ENCODE measurements at regions not wholly inside any gene's neighbourhood (a gene's known extent, or its start where the extent isn't known, plus 50 kb on each side); places are given as distances from the start of the nearest gene placed in this dataset.

DNA sequence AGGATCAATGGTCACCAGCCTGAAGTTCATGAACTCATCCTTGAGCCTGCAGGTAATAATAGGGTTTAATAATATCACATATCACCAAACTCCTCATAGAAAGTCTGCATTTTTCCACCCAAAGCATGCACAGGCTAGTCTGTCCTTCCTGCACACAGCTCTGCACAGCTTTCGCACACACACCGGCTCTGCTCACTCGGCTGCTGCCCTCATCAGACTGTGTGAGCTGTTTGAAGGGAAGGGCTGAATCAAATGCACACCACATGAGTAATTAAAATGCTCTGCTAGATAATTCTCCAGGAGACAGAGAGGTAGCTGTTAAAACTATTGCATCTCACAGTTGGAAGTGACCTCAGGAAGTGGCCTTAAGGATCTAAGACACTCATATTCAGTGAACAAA lies 108.4 kb upstream of the YPEL5 start:
- H4K20me1 ChIP-seq (ENCODE audit: low read depth) = no peaks in the 10 kb centered on the region
- no peak overlapping the region for H3K27ac ChIP-seq
- H3K9me3 ChIP-seq (ENCODE audit: low read depth) = no peaks in the 10 kb centered on the region
- TF ChIP-seq, protein P1, sequence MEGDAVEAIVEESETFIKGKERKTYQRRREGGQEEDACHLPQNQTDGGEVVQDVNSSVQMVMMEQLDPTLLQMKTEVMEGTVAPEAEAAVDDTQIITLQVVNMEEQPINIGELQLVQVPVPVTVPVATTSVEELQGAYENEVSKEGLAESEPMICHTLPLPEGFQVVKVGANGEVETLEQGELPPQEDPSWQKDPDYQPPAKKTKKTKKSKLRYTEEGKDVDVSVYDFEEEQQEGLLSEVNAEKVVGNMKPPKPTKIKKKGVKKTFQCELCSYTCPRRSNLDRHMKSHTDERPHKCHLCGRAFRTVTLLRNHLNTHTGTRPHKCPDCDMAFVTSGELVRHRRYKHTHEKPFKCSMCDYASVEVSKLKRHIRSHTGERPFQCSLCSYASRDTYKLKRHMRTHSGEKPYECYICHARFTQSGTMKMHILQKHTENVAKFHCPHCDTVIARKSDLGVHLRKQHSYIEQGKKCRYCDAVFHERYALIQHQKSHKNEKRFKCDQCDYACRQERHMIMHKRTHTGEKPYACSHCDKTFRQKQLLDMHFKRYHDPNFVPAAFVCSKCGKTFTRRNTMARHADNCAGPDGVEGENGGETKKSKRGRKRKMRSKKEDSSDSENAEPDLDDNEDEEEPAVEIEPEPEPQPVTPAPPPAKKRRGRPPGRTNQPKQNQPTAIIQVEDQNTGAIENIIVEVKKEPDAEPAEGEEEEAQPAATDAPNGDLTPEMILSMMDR (IDR thresholded peaks at IDR 0.05) = no peak
- TF ChIP-seq EZH2phosphoT487 (IDR thresholded peaks at IDR 0.05) (no peak), EZH2 (IDR thresholded peaks at IDR 0.05) (no peak)
- H3K27me3 Mint-ChIP-seq (ENCODE audit: insufficient read depth, low read depth) = no peaks in the 10 kb centered on the region
- no peaks in the 10 kb centered on the region for H3F3A ChIP-seq (ENCODE audit: low read depth)
- no peaks in the 10 kb centered on the region for H3K9me3 Mint-ChIP-seq
- no peak overlapping the region for H3K4me3 ChIP-seq
- H3K27me3 ChIP-seq = no peaks in the 10 kb centered on the region
- no peak overlapping the region for H2AFZ ChIP-seq (replicated peaks)
- DNase-seq (ENCODE audit: low spot score) = no peak
- H3K4me3 Mint-ChIP-seq = no peak overlapping the region
- peaks cover 9% of the 10 kb centered on the region for H3K4me1 Mint-ChIP-seq
- H3K4me2 ChIP-seq = no peak overlapping the region
- no peaks in the 10 kb centered on the region for H3K4me1 ChIP-seq
- H3K36me3 ChIP-seq = no peaks in the 10 kb centered on the region
- H3K9ac ChIP-seq = no peak overlapping the region
- H3K27ac Mint-ChIP-seq = no peak overlapping the region
- H3K79me2 ChIP-seq (ENCODE audit: low read depth) = no peaks in the 10 kb centered on the region
- no peaks in the 10 kb centered on the region for H3K36me3 Mint-ChIP-seq

- H3K79me2 ChIP-seq (ENCODE audit: low read depth) = no peaks in the 10 kb centered on the region
- H3K27me3 Mint-ChIP-seq (ENCODE audit: insufficient read depth, low read depth) = no peaks in the 10 kb centered on the region
- no peaks in the 10 kb centered on the region for H3K4me1 ChIP-seq
- no peaks in the 10 kb centered on the region for H3F3A ChIP-seq (ENCODE audit: low read depth)
- no peak overlapping the region for H3K27ac ChIP-seq
- no peak overlapping the region for H3K27ac Mint-ChIP-seq
- no peak overlapping the region for H3K4me2 ChIP-seq
- H4K20me1 ChIP-seq (ENCODE audit: low read depth) = no peaks in the 10 kb centered on the region
- H3K4me1 Mint-ChIP-seq = peaks cover 9% of the 10 kb centered on the region
- H3K9me3 ChIP-seq (ENCODE audit: low read depth) = no peaks in the 10 kb centered on the region
- H3K9me3 Mint-ChIP-seq = no peaks in the 10 kb centered on the region
- H3K36me3 Mint-ChIP-seq = no peaks in the 10 kb centered on the region
- no peak overlapping the region for H2AFZ ChIP-seq (replicated peaks)
- no peak overlapping the region for H3K4me3 Mint-ChIP-seq
- DNase-seq (ENCODE audit: low spot score) = no peak
- H3K4me3 ChIP-seq = no peak overlapping the region
- no peak overlapping the region for H3K9ac ChIP-seq
- H3K27me3 ChIP-seq = no peaks in the 10 kb centered on the region
- TF ChIP-seq EZH2phosphoT487 (IDR thresholded peaks at IDR 0.05) = no peak
- TF ChIP-seq, protein P1 (IDR thresholded peaks at IDR 0.05) = no peak
- TF ChIP-seq EZH2 (IDR thresholded peaks at IDR 0.05) = no peak
- H3K36me3 ChIP-seq = no peaks in the 10 kb centered on the region
Observed at GRCh38 chr2:30039101-30039500, 107.7 kb upstream of the YPEL5 start.

DNA sequence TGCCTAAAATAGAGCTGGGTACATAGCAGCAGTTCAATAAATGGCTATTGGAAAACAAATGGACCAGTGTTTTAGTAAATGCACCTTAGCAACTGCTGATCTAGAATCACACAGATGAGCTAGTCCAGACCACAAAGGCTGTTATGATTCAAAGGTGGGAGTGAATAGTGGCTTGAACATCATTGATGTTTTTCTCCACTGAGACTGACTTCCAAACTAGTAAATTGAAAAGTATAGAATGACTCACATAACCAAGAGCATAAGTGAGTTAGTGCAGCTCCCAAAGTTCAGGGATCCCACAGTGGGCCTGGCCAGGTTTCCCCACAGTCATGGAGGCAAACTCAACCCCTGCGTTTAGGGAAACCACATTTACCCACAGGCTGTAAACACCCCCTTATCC lies 106.7 kb upstream of the YPEL5 start:
- H3K4me2 ChIP-seq = no peak overlapping the region
- H3F3A ChIP-seq (ENCODE audit: low read depth) = no peaks in the 10 kb centered on the region
- Mint-ChIP-seq H3K27ac (no peak overlapping the region), H3K4me1 (peaks cover 9% of the 10 kb centered on the region), H3K4me3 (no peak overlapping the region), H3K9me3 (no peaks in the 10 kb centered on the region), H3K36me3 (no peaks in the 10 kb centered on the region), H3K27me3 (ENCODE audit: insufficient read depth, low read depth) (no peaks in the 10 kb centered on the region)
- no peaks in the 10 kb centered on the region for H3K4me1 ChIP-seq
- H3K4me3 ChIP-seq = no peak overlapping the region
- H4K20me1 ChIP-seq (ENCODE audit: low read depth) = no peaks in the 10 kb centered on the region
- H3K27me3 ChIP-seq = no peaks in the 10 kb centered on the region
- DNase-seq (ENCODE audit: low spot score) = no peak
- H3K36me3 ChIP-seq = no peaks in the 10 kb centered on the region
- H3K9me3 ChIP-seq (ENCODE audit: low read depth) = no peaks in the 10 kb centered on the region
- H3K9ac ChIP-seq = no peak overlapping the region
- H3K79me2 ChIP-seq (ENCODE audit: low read depth) = no peaks in the 10 kb centered on the region
- H3K27ac ChIP-seq = no peak overlapping the region
- TF ChIP-seq EZH2 (IDR thresholded peaks at IDR 0.05) (no peak), EZH2phosphoT487 (IDR thresholded peaks at IDR 0.05) (no peak)
- TF ChIP-seq, protein P1 (IDR thresholded peaks at IDR 0.05) = no peak
- H2AFZ ChIP-seq (replicated peaks) = no peak overlapping the region

- Mint-ChIP-seq H3K27me3 (ENCODE audit: insufficient read depth, low read depth) (no peaks in the 10 kb centered on the region), H3K9me3 (no peaks in the 10 kb centered on the region), H3K4me3 (no peak overlapping the region), H3K4me1 (peaks cover 9% of the 10 kb centered on the region), H3K36me3 (no peaks in the 10 kb centered on the region), H3K27ac (no peak overlapping the region)
- Histone ChIP-seq H3K9me3 (ENCODE audit: low read depth) (no peaks in the 10 kb centered on the region), H2AFZ (replicated peaks) (no peak overlapping the region), H3K9ac (no peak overlapping the region), H4K20me1 (ENCODE audit: low read depth) (no peaks in the 10 kb centered on the region), H3K27me3 (no peaks in the 10 kb centered on the region), H3K79me2 (ENCODE audit: low read depth) (no peaks in the 10 kb centered on the region), H3K4me3 (no peak overlapping the region), H3F3A (ENCODE audit: low read depth) (no peaks in the 10 kb centered on the region), H3K4me2 (no peak overlapping the region), H3K36me3 (no peaks in the 10 kb centered on the region), H3K27ac (no peak overlapping the region), H3K4me1 (no peaks in the 10 kb centered on the region)
- TF ChIP-seq, protein P1 (IDR thresholded peaks at IDR 0.05) = no peak
- TF ChIP-seq EZH2 (IDR thresholded peaks at IDR 0.05) = no peak
- no peak for TF ChIP-seq EZH2phosphoT487 (IDR thresholded peaks at IDR 0.05)
- DNase-seq (ENCODE audit: low spot score) = no peak
Observed at GRCh38 chr2:30041884-30042283, 104.9 kb upstream of the YPEL5 start.

All from neural progenitor cell (in vitro differentiated cells).